SU-DHL-6 (cell line): ENCODE measurements at regions not wholly inside any gene's neighbourhood (a gene's known extent, or its start where the extent isn't known, plus 50 kb on each side); places are given as distances from the start of the nearest gene placed in this dataset.

Source experiments
- H2AFZ ChIP-seq: fragments of 200-600 bp; sonication (generic); 2 replicates; pipeline ENCODE4 v1.6.1; 2014; ENCODE audit warnings: low read depth, mild to moderate bottlenecking, moderate library complexity, mixed read lengths, antibody characterized with exemption, low read length; ENCODE audit not compliant: severe bottlenecking
- H3F3A ChIP-seq: fragments of 200-600 bp; shearing (Covaris generic); 2 replicates; pipeline ENCODE4 v1.6.0; 2016; ENCODE audit warnings: antibody characterized with exemption, mild to moderate bottlenecking; ENCODE audit not compliant: insufficient read depth
- H3K27ac ChIP-seq: fragments of 200-600 bp; sonication (generic); 2 replicates; pipeline ENCODE4 v1.5.1; 2016; ENCODE audit warnings: low read depth, mild to moderate bottlenecking, low read length, moderate library complexity, mixed read lengths
- H3K27me3 ChIP-seq: fragments of 200-600 bp; sonication (generic), shearing (Covaris generic); 2 replicates; pipeline ENCODE4 v1.6.0; 2014; ENCODE audit warnings: mild to moderate bottlenecking, low read length
- H3K36me3 ChIP-seq: fragments of 200-600 bp; sonication (generic); 2 replicates; pipeline ENCODE4 v1.6.1; 2014; ENCODE audit warnings: mild to moderate bottlenecking, low read length, mixed read lengths
- H3K4me2 ChIP-seq: fragments of 300-600, 200-600 bp; shearing (Covaris generic), sonication (generic); 2 replicates; pipeline ENCODE4 v1.6.0; 2014; ENCODE audit warnings: low read length, low read depth, mild to moderate bottlenecking; ENCODE audit not compliant: poor library complexity, severe bottlenecking
- H3K4me3 ChIP-seq: fragments of 200-600 bp; sonication (generic); 2 replicates; pipeline ENCODE4 v1.5.1; 2014; ENCODE audit warnings: antibody characterized with exemption, low read length, mild to moderate bottlenecking, mixed read lengths; ENCODE audit not compliant: insufficient read depth, poor library complexity, severe bottlenecking
- H3K79me2 ChIP-seq: fragments of 200-600 bp; sonication (generic); 2 replicates; pipeline ENCODE4 v1.6.1; 2014; ENCODE audit warnings: mild to moderate bottlenecking, low read length, moderate library complexity; ENCODE audit not compliant: insufficient read depth
- H3K9ac ChIP-seq: fragments of 200-600 bp; sonication (generic); 2 replicates; pipeline ENCODE4 v1.7.0; 2014; ENCODE audit warnings: mild to moderate bottlenecking, low read length
- H3K9me2 ChIP-seq: fragments of 200-600 bp; sonication (generic); replicated peaks from 2 replicates; pipeline ENCODE4 v1.6.1; 2014; ENCODE audit warnings: low read length; ENCODE audit not compliant: insufficient read depth
- H3K9me3 ChIP-seq: fragments of 200-600 bp; sonication (generic); 2 replicates; pipeline ENCODE4 v1.6.1; 2014; ENCODE audit warnings: low read length, mixed read lengths; ENCODE audit not compliant: insufficient read depth
- H4K20me1 ChIP-seq: fragments of 200-600 bp; sonication (generic); 2 replicates; pipeline ENCODE4 v1.6.1; 2014; ENCODE audit warnings: low read depth, mild to moderate bottlenecking, antibody characterized with exemption, low read length, moderate library complexity, mixed read lengths
- EZH2phosphoT487 ChIP-seq: fragments of 200-600 bp; sonication (generic), shearing (Covaris generic); conservative IDR thresholded peaks from 2 replicates; pipeline ENCODE4 v1.6.1; 2018; ENCODE audit warnings: mild to moderate bottlenecking, antibody characterized with exemption, low read length, moderate library complexity, mixed read lengths
- TF ChIP-seq, protein P1 (sequence below): fragments of 200-600 bp; sonication (generic); IDR thresholded peaks from one replicate; pipeline ENCODE4 v1.5.1; 2017; ENCODE audit warnings: antibody characterized with exemption, mild to moderate bottlenecking, low read length, moderate library complexity; ENCODE audit not compliant: insufficient read depth, poor library complexity, severe bottlenecking

GRCh38 chr18:45349019-45349418 lies 266.3 kb upstream of the SLC14A2 start:
- H3K79me2 ChIP-seq: no peaks in the 10 kb centered on the region
- H3F3A ChIP-seq: no peaks in the 10 kb centered on the region
- no peak overlapping the region for H3K9ac ChIP-seq
- TF ChIP-seq EZH2phosphoT487: no peak
- TF ChIP-seq, protein P1, sequence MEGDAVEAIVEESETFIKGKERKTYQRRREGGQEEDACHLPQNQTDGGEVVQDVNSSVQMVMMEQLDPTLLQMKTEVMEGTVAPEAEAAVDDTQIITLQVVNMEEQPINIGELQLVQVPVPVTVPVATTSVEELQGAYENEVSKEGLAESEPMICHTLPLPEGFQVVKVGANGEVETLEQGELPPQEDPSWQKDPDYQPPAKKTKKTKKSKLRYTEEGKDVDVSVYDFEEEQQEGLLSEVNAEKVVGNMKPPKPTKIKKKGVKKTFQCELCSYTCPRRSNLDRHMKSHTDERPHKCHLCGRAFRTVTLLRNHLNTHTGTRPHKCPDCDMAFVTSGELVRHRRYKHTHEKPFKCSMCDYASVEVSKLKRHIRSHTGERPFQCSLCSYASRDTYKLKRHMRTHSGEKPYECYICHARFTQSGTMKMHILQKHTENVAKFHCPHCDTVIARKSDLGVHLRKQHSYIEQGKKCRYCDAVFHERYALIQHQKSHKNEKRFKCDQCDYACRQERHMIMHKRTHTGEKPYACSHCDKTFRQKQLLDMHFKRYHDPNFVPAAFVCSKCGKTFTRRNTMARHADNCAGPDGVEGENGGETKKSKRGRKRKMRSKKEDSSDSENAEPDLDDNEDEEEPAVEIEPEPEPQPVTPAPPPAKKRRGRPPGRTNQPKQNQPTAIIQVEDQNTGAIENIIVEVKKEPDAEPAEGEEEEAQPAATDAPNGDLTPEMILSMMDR: no peak
- no peaks in the 10 kb centered on the region for H3K36me3 ChIP-seq
- H3K4me2 ChIP-seq: no peak overlapping the region
- H3K4me3 ChIP-seq: no peak overlapping the region
- H3K9me2 ChIP-seq: no peaks in the 10 kb centered on the region
- no peaks in the 10 kb centered on the region for H3K27me3 ChIP-seq
- H3K9me3 ChIP-seq: no peaks in the 10 kb centered on the region
- no peak overlapping the region for H2AFZ ChIP-seq
- H4K20me1 ChIP-seq: no peaks in the 10 kb centered on the region
- H3K27ac ChIP-seq: no peak overlapping the region

DNA sequence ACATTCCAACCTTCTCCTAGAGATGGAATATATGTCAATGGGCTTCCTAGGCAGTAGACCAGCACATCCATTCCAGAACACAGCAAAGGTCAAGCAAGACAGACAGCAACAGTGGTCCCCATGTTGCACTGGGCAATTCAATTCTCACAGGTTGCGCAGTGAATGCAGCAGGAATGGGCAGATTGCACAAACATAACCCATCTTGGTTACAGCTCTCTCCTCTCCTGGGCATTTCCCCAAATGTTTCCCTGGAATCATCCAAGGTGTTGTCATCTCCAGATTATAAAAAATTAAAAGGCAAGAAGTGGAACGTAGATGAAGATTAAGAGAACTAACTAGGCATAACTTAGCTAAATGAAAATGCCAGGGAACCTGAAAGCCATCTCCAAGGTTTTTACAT lies 265.8 kb upstream of the SLC14A2 start:
- Histone ChIP-seq H3K9me3 (no peaks in the 10 kb centered on the region), H3F3A (no peaks in the 10 kb centered on the region), H3K4me3 (no peak overlapping the region), H3K79me2 (no peaks in the 10 kb centered on the region), H3K9me2 (no peaks in the 10 kb centered on the region), H3K27ac (no peak overlapping the region), H2AFZ (no peak overlapping the region), H3K9ac (no peak overlapping the region), H3K27me3 (no peaks in the 10 kb centered on the region), H3K36me3 (no peaks in the 10 kb centered on the region), H4K20me1 (no peaks in the 10 kb centered on the region), H3K4me2 (no peak overlapping the region)
- TF ChIP-seq, protein P1: no peak
- no peak for TF ChIP-seq EZH2phosphoT487

DNA sequence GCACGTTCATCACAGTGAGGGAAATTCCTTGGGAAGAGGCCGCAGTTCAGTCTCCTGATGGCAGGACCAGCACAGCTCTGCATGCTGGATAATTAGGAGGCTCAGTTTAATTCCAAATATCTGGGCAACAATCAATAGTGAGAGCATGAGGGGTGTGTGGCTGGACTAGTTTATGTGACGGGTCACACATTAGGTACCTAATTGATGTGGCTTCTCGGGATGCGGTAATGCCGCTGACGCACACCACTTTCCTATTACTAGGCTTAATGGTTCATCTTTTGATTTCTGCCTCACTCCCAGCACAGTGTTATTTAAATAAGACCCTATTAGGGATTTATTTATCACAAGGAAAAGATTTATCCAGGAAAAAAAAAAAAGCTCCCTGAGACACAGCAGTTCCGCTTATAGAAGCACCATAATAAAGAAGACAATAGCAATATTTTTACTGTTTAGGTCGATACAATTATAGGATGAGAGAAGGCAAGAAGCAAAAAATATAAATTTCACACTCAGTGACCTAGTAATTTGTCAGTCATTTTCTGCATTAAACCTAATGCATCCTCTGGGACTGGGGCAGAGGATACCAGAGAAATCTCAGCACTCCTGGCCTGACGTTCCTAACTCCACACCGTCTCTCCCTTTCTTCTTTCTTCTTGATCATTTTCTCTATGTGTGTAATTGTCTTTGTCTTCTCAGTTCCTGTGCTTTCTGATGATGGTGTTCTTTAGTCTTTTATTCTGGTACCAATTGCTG lies 264.7 kb upstream of the SLC14A2 start:
- no peaks in the 10 kb centered on the region for H4K20me1 ChIP-seq
- H3F3A ChIP-seq: no peaks in the 10 kb centered on the region
- no peak overlapping the region for H3K9ac ChIP-seq
- TF ChIP-seq, protein P1: no peak
- no peaks in the 10 kb centered on the region for H3K27me3 ChIP-seq
- no peak overlapping the region for H3K27ac ChIP-seq
- H2AFZ ChIP-seq: no peak overlapping the region
- no peaks in the 10 kb centered on the region for H3K79me2 ChIP-seq
- H3K9me2 ChIP-seq: no peaks in the 10 kb centered on the region
- no peak overlapping the region for H3K4me2 ChIP-seq
- H3K36me3 ChIP-seq: no peaks in the 10 kb centered on the region
- H3K9me3 ChIP-seq: no peaks in the 10 kb centered on the region
- no peak overlapping the region for H3K4me3 ChIP-seq
